ENCODE measurements at regions not wholly inside any gene's neighbourhood (a gene's known extent, or its start where the extent isn't known, plus 50 kb on each side); places are given as distances from the start of the nearest gene placed in this dataset.
"Not testable (repeated sequence)": the region's sequence is repeated elsewhere in the genome, so short reads cannot be mapped to it uniquely, and the experiment has no call there.

- DNase-seq: no peak
- 59 to 89% (median 80%) methylated on average over 1 of the region's 1 CpG for WGBS, 4 donors
- Histone ChIP-seq H3K4me1 (peaks cover 0 to 26% (median 6%) of the 10 kb centered on the region in 12 donors), H3K9me3 (peaks cover 0 to 19% (median 0%) of the 10 kb centered on the region in 12 donors), H3K27ac (no peak overlapping the region), H3K4me3 (no peak overlapping the region), H3K36me3 (no peaks in the 10 kb centered on the region), H3K27me3 (no peaks in the 10 kb centered on the region)
- no peak for ATAC-seq
- TF ChIP-seq CTCF (IDR thresholded peaks at IDR 0.05) (no peak), POLR2A (IDR thresholded peaks at IDR 0.05) (no peak)
- intact Hi-C loops (cut with DNase I): no loop called here
Measured at GRCh38 chr14:100007254-100007653, 58.0 kb upstream of the EVL start.

- WGBS, 4 donors: 16 to 30% (median 23%) methylated on average over 2 of the region's 2 CpGs
- H3K9me3 ChIP-seq; ATAC-seq; DNase-seq; H3K4me3 ChIP-seq; H3K27ac ChIP-seq; H3K27me3 ChIP-seq; intact Hi-C loops (cut with DNase I); H3K36me3 ChIP-seq: not testable (repeated sequence)
- peaks cover 0 to 36% (median 10%) of the 10 kb centered on the region in 12 donors for H3K4me1 ChIP-seq
Measured at GRCh38 chr14:100009802-100010201, 55.4 kb upstream of the EVL start.

- intact Hi-C loops (cut with DNase I): no loop called here
- Histone ChIP-seq H3K4me3 (no peak overlapping the region), H3K9me3 (no peaks in the 10 kb centered on the region), H3K27ac (peak overlapping the region in 1 of 12 donors; percentile 17), H3K4me1 (peaks cover 0 to 44% (median 10%) of the 10 kb centered on the region in 12 donors), H3K36me3 (no peaks in the 10 kb centered on the region), H3K27me3 (no peaks in the 10 kb centered on the region)
- TF ChIP-seq POLR2A (IDR thresholded peaks at IDR 0.05) (no peak), CTCF (IDR thresholded peaks at IDR 0.05) (no peak)
- ATAC-seq (peak in 1 of 4 donors; percentile 44), DNase-seq (no peak)
- WGBS, 4 donors: 46 to 54% (median 50%) methylated on average over 4 of the region's 4 CpGs
Measured at GRCh38 chr14:100010679-100011078, 54.5 kb upstream of the EVL start.

GRCh38 chr14:100011628-100012325, 53.4 kb upstream of the EVL start:
- DNase-seq (no peak), ATAC-seq (no peak)
- peaks cover 0 to 45% (median 11%) of the 10 kb centered on the region in 12 donors for H3K4me1 ChIP-seq
- TF ChIP-seq POLR2A (IDR thresholded peaks at IDR 0.05) (no peak), CTCF (IDR thresholded peaks at IDR 0.05) (no peak)
- no peaks in the 10 kb centered on the region for H3K9me3 ChIP-seq
- H3K27ac ChIP-seq: no peak overlapping the region
- H3K27me3 ChIP-seq: no peaks in the 10 kb centered on the region
- 66 to 76% (median 71%) methylated on average over 3 of the region's 3 CpGs for WGBS, 4 donors
- H3K36me3 ChIP-seq: no peaks in the 10 kb centered on the region
- H3K4me3 ChIP-seq: no peak overlapping the region
- intact Hi-C loops (cut with DNase I): no loop called here

Measured in heart left ventricle (tissue), 16 donors.